GM18870 (cell line): ENCODE measurements at regions not wholly inside any gene's neighbourhood (a gene's known extent, or its start where the extent isn't known, plus 50 kb on each side); places are given as distances from the start of the nearest gene placed in this dataset.
"Not testable (repeated sequence)": the region's sequence is repeated elsewhere in the genome, so short reads cannot be mapped to it uniquely, and the experiment has no call there.

Source experiments
- ATAC-seq: cut with Tn5 transposase; IDR thresholded peaks from one replicate; pipeline ENCODE4 v1.9.1; 2021; ENCODE audit warnings: moderate library complexity; ENCODE audit not compliant: unreplicated experiment

DNA sequence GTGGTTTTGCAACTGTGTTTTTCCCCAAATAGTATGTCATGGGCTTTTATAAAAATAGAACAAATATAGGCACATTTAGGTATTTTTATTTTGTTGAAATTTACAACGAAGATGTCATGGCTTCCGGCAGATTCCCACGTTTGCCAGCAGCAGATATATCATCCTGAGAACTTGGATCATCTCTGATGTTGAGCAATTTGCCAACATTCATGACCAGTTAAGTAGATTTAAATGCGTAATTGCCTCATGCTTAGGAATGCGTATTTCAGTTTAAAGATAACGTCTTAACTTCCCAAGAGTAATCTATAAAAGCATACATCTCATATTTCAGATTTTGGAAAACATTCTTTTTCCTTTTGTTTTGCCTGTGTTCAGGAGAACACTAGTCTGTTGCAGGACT, 457.8 kb downstream of the QKI start:
- ATAC-seq: no peak

DNA sequence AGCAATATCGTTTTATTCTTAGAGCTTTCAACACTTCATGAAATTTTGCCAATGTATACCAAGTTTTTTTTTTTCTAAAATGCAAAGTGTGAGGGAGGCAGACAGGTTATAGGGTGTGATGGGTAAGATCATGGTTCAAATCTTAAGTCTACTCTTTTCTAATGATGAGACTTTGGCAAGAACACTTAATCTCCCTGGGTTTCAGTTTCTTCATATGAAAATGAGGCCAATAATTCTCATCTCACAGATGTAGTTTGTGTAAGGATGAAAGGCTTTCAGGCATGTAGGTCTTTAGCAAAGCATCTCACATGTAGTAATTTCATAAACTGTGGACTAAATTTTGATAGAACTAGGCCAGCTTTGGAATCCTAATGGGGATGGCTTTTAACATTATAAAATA, 457.1 kb downstream of the QKI start:
- ATAC-seq: no peak

DNA sequence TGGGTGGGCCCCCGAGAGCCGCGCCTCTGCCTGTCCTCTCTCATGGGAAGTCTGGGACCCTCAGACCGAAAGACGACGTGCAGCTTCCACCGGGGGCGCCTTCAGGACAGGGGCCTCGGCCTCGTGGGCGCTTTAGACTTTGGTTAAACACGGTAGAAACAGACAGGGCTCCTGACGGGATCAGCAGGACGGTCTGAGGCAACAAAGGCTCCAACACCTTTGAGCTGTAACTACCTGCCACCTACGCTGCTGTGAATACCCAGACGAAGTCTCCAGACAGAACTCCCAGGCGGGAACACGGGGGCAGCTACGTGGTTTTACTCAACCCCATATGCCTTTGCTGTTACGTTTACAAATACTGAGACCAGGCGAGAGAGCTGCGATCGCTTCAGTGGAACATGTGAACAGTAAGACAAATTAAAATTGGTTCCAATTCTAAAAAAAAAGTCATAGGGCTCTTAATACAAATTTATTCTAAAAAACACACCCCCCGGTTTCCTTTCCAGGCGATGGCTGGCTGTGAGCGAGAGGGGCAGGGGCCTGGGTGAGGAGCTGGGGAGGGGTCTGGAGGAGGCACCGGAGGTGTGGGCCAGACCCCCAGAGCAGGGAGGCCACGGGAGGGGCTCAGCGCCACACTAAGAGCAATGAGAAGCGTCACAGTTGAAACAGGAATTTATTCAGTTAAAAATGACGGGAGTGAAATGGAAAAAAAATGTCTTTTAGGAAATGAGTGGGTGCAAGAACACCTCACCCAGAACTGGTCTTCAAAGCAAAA, 453.2 kb downstream of the QKI start:
- no peak for ATAC-seq

DNA sequence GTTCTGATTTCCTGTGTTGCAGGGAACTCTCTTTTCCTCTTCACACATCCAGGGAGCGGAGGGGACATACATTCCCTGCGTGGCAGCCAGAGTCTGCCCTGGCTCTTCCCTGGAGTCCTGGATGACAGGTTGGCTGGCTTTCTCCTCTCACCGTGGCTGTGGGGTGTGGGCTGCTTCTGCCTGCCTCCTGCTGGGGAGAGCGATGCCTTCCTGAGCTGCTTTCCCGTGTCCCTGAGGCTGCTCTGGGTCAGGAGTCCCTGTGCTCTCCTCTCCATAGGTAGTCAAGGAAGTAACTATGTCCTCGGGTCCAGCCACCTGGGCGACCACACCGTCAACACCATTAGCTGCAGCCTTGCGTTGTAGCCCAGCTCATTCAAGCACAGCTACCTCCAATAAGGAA, 451.7 kb downstream of the QKI start:
- ATAC-seq: no peak

DNA sequence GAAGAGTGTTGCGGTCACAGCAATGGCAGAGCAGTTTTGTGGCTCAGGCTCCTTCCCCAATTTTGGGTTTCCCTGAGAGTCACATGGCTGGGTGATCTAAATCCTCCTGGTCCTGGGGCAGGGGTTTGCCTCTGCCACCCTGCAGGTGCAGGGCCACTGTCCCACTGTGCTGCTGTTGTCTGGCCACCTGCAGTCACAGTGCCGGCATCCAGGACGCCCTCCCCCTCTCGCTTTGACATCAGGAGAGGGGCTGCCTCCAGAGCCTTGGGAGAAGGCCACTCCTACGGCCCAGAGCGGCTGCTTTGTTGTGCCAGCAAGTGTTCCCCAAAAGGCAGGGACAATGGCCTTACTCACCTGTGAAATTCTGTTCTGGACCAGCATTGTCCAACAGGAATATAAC, 449.0 kb downstream of the QKI start:
- ATAC-seq: no peak

DNA sequence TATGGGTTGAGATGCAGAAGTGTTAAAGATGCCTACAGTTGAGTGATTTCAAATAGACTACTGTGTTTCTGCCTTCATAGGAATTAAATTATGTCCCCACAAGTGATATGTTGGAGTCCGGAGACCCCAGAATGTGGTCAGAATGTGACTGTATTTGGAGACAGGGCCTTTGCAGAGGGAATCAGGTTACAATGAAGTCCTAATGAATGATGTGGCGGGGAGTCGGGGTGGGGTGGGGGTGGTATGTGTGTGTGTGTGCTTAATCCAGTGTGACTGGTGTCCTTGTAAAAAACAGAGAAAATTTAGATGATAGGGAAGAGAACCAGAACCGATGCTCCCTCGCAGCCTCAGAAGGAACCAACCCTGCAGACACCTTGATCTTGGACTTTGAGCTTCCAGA, 448.2 kb downstream of the QKI start:
- ATAC-seq: no peak

DNA sequence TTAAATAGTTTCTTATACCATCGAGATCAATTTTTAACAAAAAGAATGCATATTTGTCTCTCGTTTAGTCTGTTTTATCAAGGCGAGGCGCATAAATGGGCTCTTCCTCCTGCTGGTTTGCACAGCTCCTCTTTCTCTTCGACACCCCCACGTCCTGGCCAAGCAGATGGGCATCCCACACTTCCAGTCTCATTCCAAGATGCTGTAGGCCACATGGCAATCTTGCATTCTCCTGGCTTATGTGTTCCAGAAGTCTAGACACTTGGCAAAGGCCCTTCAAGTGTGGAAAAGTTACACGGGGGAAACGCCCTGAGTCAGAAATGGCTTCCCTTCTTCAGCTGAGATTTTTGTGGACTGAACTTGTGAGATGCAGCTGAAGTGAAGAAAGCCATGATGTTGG, 447.1 kb downstream of the QKI start:
- no peak for ATAC-seq

DNA sequence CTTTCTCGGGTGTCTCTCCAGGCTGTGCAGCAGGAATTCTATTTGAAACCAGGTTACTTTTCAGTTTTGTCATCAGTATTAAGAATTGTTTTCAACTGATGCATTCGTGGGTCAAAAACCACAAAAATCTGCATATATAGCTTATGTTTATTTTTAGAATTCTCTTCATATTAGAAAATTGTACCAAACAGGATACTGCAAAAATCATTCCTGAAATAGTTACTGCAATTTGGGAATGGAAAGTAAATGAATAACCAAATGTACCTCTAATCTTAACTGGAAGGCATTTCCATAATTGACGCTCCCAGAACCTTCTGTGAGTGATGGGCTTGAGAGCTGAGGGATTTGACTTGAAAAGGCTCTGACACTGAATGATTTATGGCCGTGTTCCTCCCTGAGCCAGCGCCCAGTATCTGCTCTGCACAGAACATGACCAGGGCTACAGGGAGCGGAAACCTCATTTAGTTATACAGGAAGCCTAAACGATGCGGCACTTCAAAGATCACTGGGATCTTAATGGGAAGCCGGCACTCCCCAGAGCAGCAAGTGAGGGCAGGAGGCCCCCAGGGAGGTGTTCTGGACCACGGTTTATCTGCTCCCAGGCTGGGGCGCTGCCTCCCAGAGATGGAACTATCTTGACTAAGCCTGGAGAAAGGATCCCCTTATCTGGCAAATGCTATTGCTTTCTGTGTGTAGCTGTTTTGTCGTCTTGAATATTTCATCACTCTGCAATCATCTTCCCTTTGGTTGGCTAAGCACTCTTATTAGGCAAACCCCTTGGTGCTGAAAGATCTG, 446.0 kb downstream of the QKI start:
- no peak for ATAC-seq

DNA sequence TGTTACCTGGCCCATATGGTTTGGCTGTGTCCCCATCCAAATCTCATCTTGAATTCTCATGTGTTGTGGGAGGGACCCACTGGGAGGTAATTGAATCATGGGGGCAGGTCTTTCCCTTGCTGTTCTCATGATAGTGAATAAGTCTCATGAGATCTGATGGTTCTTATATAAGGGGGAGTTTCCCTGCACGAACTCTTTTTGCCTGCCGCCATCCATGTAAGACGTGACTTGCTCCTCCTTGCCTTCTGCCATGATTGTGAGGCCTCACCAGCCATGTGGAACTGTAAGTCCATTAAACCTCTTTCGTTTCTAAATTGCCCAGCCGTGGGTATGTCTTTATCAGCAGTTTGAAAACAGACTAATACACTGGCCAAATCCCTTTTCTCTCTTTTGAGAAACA, 444.4 kb downstream of the QKI start:
- ATAC-seq: not testable (repeated sequence)

DNA sequence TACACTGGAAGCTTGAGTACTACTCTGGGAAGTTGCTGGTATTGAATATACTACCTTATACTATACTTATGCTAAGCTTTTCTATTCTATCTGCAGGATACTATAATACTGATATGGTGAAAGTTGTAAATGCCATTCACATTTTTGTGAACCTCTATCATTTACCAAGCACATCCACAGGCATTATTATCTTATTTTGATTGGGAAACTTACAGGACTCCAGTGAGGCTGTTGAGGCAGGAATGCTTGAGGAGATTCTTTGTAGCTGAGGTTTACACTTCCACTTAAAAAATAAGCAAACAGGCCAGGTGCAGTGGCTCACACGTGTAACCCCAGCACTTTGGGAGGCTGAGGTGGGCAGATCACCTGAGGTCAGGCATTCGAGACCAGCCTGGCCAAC, 442.9 kb downstream of the QKI start:
- ATAC-seq: no peak

DNA sequence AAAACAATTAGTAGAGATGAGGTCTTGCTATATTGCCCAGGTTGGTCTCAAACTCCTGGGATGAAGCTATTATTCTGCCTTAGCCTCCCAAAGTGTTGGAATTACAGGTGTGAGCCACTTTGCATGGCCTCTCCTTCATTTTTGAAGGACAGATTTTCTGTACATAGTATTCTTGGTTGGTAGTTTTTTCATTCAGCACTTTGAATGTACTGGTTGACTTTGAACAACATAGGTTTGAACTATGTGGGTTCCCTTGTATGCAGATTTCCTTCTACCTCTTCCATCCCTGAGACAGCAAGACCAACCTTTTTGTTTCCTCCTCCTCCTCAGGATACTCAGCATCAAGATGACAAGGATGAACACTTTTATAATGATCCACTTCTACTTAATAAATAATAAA, 436.4 kb downstream of the QKI start:
- ATAC-seq: no peak

DNA sequence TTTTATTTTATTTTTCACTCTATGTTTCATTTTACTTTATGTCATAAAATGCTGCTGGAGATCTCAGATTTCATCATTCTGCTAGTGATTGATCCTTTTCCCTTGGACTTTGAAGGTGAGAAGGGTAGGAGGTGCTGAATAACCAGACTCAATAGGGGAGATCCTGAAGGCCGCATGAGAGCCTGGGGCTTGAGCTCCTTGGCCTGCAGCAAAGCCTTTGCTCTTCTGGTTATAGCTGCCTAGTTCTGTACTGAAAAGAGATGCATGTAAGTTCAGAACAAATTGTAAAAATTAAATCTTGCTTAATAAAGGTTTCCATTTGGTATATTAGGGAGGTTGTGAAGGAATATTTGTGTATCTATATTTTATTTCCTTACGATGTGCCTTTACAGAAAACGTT, 430.2 kb downstream of the QKI start:
- no peak for ATAC-seq

DNA sequence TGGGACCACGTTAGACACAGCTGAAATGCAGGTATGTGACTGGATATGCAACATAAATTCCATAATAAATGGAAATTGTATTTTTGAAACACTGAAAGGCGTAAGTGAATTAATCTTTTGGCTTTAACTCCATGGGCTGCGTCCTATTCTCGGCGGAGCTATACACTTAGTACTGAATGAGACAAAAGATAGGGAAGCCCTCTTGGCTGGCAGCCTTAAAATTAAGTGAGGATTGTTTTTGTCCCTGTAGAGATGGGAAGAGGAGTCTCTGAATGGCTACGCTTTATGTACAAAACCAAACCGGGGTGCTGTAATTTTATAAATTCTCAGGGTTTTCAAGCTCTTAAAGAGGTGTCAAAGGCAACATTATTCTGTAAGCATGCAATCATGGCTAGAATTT, 429.8 kb downstream of the QKI start:
- ATAC-seq: no peak

DNA sequence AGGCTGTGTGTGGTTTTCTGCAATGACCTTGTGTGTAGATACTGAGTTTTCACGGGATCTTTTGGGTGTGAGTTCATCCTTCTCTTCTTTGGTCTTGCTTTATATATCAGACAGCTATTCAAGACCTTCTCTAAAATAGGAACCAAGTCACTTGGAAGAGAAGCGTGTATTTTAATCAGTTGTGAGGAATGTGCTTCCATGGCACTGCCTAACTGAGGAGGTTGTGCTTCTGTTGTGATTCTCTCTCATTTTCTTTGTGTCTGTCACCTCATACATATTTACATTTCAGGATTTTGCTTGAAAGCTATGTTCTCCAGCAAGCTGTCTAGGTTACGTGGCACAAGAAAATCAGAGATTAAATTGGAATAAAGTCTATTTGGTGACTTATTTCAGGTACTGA, 428.7 kb downstream of the QKI start:
- no peak for ATAC-seq

DNA sequence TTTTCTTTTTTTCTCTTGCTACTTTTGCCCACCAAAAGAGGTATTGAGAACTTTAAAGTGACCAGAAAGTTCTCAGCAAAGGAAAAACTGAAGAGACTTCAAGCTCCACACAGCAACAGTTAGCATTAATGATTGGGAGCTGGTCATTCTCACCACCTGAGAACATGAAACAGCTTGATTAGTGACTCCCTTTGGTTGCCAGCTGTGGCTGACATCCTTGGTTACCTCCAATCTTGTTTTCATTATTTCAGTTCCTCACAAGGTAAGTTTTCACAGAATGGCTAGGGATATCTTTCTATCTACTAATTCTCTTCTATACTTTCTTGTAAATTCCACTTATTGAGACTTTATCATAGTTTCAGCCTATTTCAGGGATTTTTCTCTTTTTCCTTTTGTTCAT, 427.9 kb downstream of the QKI start:
- no peak for ATAC-seq

DNA sequence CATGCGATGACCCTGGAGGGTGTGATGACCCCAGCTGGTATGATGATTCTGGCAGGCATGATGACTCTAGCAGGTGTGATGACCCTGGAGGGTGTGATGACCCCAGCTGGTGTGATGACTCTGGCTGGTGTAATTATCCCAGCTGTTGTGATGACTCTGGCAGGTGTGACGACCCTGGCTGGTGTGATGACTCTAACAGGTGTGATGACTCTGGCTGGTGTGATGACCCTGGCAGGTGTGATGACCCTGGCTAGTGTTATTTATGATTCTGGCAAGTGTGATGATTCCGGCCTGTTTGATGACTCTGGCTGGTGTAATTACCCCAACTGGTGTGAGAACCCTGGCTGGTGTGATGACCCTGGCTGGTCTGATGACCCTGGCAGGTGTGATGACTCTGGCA, 427.2 kb downstream of the QKI start:
- ATAC-seq: no peak

DNA sequence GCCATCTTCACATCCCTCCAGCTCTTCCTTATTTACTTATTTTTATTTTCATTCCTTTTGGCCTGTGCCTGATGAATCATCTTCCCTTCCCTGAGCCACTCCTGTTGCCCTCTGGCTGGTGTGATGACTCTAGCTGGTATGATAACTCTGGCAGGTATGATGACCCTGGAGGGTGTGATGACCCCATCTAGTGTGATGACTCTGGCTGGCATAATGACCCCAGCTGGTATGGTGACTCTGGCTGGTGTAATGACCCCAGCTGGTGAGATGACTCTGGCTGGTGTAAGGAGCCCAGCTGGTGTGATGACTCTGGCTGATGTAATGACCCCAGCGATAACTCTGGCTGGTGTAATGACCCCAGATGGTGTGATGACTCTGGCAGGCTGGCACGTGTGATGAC, 426.8 kb downstream of the QKI start:
- no peak for ATAC-seq

DNA sequence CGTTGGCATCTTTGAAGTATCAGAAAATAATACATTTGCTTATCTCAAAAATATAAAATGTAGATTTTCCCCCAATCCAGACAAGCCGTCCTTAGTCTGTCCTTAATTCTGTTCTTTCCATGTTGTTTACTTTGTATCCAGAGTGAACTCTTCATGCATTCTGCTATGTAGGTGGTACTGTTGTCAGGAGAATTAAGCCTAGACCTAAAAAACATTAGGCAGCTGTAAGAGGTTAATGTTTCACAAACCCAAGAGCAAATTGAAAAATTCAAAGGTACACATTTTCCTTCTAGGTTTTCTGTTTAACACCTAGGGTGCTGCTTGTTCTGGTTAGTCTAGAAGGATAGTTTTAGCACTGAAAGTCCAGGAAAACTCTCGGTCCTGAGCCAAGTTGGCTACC, 426.4 kb downstream of the QKI start:
- no peak for ATAC-seq

DNA sequence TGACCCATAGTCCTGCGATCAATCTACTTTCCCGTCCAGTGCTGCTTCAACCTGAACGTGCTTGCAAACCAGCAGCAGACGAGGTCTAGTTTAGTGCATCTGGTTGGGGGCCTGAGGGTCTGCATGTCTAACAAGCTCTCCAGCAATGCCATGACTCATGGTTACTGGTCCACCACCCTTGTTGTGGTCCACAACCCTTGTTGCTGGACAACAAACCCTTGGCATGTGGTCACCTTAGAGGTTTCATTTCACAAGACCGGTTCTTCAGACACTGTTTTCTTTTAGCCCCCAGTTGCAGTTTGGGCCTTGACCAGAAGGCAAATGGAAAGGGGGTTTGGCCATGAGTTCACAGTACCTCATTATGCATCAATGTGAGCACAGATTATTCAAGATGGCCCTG, 424.8 kb downstream of the QKI start:
- ATAC-seq: no peak

DNA sequence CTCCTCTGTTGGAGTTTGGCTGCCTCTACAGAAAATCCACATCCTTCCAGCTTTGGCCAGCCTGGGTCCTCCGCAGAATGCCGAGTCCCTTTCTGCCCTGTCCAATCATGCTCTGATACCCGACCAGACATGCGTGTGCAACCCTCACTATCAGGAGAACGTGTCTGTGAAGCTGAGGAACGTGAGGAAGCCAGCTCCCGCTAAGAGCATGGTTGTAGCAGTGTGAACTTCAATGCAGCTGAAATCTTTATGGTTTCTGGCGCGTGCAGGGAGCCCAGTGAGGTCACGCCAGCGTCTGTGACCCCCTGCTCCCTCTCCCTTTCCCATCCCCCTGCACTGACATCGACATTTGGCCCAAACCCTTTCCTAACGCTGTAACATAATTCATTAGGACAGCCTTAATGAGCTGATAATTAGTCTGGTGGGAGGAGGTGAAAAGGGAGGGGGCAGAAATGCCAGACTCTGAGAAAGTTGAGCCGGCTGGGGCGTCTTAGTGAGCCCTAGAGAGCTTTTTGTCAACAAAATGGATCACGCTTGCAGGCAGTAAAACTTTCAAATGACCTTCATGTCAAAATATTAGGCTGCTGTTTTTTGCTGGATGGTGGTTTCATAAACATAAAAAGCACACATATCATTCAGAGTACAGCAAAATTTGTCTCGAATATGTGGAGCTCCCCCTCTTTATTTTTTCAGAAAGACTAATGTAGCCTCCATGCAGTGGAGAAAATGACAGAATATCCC, 423.3 kb downstream of the QKI start:
- no peak for ATAC-seq

DNA sequence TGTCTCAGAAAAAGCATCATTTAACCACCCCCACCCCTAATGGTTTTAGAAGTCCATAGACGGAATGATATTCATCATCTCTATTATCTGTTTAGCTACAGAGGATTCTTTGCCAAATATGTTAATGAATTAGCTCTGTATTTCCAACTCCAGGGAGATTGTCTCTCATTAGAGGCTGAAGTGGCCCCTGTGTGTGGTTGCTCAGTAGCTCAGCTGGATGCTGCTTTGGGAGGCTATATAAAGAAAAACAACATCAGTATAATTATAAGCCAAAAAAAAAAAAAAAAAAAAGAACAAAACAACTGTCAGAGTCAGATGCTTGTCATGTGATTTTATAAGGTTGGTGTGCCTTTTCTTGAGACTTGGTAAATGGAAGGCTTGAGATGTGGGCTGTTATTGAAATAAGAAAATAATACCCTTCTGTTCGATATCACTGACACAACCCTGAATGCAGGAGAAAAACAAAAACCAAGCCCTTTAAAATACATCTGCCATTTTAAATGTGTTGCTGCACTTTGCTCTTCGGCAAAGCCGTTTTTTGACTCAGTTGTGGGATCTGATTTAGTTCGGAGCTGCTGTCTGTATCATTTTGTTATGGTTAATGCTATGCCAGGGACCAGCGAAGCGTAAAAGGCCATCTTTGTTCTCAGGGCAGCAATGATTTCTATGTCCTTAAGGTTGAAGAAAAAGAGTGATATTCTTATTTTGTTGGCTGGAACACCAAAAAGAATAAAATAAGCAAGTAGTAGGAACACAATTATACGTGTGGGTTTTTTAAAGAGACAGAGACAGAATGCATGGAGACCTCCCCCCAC, 422.6 kb downstream of the QKI start:
- no peak for ATAC-seq
